ENCODE measurements at regions not wholly inside any gene's neighbourhood (a gene's known extent, or its start where the extent isn't known, plus 50 kb on each side); places are given as distances from the start of the nearest gene placed in this dataset.
"Not testable (repeated sequence)": the region's sequence is repeated elsewhere in the genome, so short reads cannot be mapped to it uniquely, and the experiment has no call there.

- Mint-ChIP-seq H3K4me3 (no peak overlapping the region), H3K27me3 (no peaks in the 10 kb centered on the region), H3K27ac (no peak overlapping the region), H3K4me1 (no peaks in the 10 kb centered on the region), H3K9me3 (peaks cover 0 to 26% of the 10 kb centered on the region in 2 donors)
- DNase-seq (no peak), ATAC-seq (no peak)
Measured at GRCh38 chr7:48992816-48993215, 68.5 kb downstream of the CDC14C start.

DNA sequence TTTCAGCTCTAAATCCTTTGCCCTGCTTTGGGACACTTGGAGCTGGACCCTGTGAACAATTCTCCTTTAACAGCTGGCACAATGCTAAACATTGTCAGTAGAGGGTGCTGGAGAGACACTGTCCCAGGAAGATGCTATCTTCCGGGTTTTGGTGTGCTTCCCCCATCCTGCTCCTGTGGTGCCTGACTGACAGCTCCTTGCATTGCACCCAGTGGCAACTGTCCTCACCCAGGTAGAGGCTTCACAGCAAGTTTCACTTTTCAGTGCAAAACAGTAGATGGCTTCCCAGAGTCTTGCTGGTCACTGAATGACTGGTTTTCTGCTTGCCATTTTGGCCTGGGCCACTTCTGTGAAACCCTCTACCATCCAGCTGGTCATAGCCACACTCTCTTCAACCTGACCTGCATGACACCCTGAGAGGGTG lies 77.3 kb downstream of the CDC14C start:
- Mint-ChIP-seq H3K27ac (no peak overlapping the region), H3K9me3 (peaks cover 0 to 12% of the 10 kb centered on the region in 2 donors), H3K27me3 (no peaks in the 10 kb centered on the region), H3K4me3 (no peak overlapping the region), H3K4me1 (no peaks in the 10 kb centered on the region)
- ATAC-seq (peak; percentile 77), DNase-seq (peak in 1 of 2 donors; percentile 23)

GRCh38 chr7:49010717-49011116 lies 86.4 kb downstream of the CDC14C start:
- DNase-seq, result no peak
- H3K4me1 Mint-ChIP-seq, result no peaks in the 10 kb centered on the region

GRCh38 chr7:49014870-49015269 lies 90.5 kb downstream of the CDC14C start:
- no peaks in the 10 kb centered on the region for H3K27me3 Mint-ChIP-seq
- DNase-seq (no peak), ATAC-seq (no peak)
- peaks cover 22 to 29% of the 10 kb centered on the region in 2 donors for H3K9me3 Mint-ChIP-seq
- no peak overlapping the region for H3K4me3 Mint-ChIP-seq
- H3K4me1 Mint-ChIP-seq, result no peaks in the 10 kb centered on the region
- H3K27ac Mint-ChIP-seq, result no peak overlapping the region

More at GRCh38 chr7:49010717-49011116, 86.4 kb downstream of the CDC14C start:
- Mint-ChIP-seq H3K4me3 (no peak overlapping the region), H3K27me3 (no peaks in the 10 kb centered on the region), H3K9me3 (peaks cover 23 to 40% of the 10 kb centered on the region in 2 donors), H3K27ac (no peak overlapping the region)
- ATAC-seq, result no peak

DNA sequence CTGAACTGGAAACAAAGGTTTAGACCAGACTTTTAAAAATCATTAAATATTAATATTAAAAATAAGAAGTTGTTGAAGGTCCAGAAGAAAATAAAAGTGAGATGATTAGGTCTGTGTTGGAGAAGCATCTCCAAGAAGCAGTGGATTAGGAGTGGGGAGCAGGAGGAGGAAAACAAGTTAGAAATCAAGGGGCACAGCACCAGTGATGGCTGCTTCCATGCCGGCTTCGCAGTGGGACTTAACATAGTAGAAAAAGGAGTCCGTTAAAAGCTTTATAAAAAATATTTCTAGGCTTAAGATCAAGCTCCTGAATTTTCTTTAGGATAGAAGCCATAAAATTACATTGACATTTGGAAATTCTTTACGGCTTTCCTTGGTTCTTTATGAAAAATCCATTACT lies 95.8 kb downstream of the CDC14C start:
- Mint-ChIP-seq H3K4me1 (no peaks in the 10 kb centered on the region), H3K27ac (no peak overlapping the region), H3K4me3 (no peak overlapping the region), H3K27me3 (no peaks in the 10 kb centered on the region), H3K9me3 (peaks cover 12 to 13% of the 10 kb centered on the region in 2 donors)
- DNase-seq, result no peak
- no peak for ATAC-seq

DNA sequence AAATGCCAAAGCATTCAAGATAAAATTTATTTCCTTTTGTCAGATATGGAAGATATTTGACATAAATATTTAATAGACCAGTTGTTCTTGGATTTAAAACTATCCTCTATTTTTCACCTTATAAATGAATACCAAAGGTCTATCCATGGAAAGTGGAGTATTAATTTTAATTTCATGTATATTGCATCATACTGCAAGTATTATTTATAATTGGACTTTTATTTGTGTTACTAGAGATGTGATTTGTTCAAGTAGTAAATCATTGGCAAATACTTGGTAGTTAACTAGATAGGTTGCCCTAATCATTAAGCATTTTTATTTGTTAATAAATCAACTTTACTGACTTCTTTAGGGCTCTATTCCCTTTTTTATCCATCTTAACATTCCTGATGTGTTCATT lies 98.1 kb downstream of the CDC14C start:
- no peaks in the 10 kb centered on the region for H3K4me1 Mint-ChIP-seq
- no peak for DNase-seq
- H3K9me3 Mint-ChIP-seq, result peaks cover 0 to 5% of the 10 kb centered on the region in 2 donors
- no peak overlapping the region for H3K27ac Mint-ChIP-seq
- no peak for ATAC-seq
- H3K4me3 Mint-ChIP-seq, result no peak overlapping the region
- H3K27me3 Mint-ChIP-seq, result no peaks in the 10 kb centered on the region

DNA sequence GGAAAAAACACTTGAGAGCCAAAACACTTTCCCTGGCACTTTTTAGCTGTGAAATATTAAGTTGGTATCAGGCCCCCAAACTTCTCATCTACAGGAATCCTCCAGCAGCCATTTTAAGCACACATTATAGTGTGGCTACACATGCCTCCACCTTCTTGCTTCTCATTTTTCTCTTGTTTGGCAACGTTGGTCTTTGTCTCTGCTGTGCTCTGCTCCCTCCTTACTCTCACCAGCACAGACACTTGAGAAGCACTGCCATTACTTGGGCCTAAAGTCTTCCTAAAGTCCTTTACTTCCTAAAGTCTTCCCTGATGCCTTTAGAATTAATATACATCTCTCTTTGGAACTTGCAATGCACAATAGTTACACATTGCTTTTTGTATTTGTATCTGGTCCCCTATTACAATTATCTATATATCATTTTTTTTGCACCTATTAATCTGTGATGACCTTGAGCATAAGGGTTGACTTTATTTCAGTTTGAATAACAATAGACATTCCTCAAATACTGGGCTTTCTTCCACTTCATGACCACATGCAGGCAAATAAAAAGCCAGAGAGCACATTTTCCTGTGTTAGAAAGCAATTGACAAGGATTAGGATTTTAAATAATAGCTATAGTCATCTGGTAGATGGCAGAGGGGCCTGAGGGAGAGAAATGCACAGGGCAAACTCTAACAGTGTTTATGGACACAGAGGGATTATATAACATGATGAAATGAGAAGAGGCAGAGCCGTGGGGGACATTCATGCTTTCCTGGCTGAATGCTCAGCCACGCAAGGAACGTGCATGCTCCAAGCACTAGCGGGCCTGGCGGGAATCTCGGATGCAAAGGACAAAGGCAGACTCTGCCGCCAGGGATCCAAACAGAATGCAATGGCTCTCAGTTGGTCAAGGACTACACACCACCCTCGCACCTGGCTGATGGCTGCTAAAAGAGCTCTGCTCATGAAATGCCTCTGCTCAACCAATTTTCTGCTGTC lies 99.3 kb downstream of the CDC14C start:
- Mint-ChIP-seq H3K27me3 (no peaks in the 10 kb centered on the region), H3K27ac (no peak overlapping the region), H3K9me3 (peaks cover 0 to 10% of the 10 kb centered on the region in 2 donors), H3K4me1 (no peaks in the 10 kb centered on the region), H3K4me3 (no peak overlapping the region)
- DNase-seq (no peak), ATAC-seq (no peak)

DNA sequence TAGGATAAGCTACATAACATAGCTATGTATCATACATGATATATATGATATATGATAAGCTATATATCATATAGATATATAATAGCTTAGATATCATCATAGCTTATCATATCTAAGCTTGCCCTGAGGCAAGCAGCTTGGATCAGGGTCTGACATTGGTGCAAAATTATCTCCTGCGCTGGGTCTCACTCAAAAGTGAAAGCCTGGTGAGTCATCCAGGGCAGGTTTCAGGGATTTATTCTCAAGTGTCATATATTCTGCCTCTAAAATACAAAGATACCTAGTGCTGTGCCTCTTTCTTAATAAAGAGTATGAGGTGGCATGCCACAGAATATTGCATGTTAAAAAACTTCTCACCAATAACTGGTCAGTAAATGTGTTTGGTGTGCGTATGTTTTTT lies 105.9 kb downstream of the CDC14C start:
- Mint-ChIP-seq H3K4me1 (no peaks in the 10 kb centered on the region), H3K9me3 (peaks cover 0 to 5% of the 10 kb centered on the region in 2 donors), H3K27me3 (no peaks in the 10 kb centered on the region), H3K4me3 (no peak overlapping the region), H3K27ac (no peak overlapping the region)
- DNase-seq (no peak), ATAC-seq (no peak)

- ATAC-seq, H3K4me1 Mint-ChIP-seq, H3K27ac Mint-ChIP-seq, H3K4me3 Mint-ChIP-seq, H3K9me3 Mint-ChIP-seq, DNase-seq, H3K27me3 Mint-ChIP-seq: not testable (repeated sequence)
Measured at GRCh38 chr7:49033140-49033539, 108.8 kb downstream of the CDC14C start.

DNA sequence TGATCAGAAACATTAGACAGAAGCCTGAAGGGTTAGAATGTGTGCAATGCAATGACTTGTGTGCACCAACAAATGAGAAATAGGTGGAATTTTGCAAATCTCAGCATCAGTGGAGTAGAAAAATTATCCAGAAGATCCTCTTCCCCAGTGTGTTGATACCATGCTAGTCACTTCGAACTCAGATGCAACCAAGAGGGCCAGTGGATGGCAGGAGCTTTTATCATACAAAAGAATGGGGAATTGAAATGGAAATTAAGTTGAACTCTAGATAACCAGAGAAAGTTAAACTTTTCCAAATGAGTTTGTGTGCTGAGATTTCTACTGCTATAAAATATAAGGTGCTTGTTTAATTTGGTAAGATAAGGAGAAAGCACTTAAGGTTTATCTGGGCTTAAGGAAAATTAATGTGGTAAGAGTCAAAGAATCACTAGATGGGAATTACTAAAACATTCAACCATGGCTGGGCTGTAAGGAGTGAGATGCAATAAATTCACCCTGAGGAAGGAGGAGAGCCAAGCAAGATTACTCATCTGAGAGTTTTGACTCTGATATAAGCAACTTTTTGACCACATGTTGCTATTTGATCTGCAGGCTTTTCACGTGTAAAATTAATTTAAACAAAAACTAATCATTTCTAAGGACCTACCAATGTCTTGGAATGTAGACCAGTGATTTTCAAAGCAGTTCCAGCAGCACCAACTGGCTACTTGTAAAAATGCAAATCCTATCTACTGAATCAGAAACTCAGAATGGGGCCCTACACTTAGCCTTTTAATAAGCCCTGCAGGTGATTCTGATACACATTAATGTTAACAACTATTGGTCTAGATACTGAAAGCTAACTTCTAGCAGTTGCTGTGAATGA lies 113.2 kb downstream of the CDC14C start:
- H3K27me3 Mint-ChIP-seq, result no peaks in the 10 kb centered on the region
- H3K4me1 Mint-ChIP-seq, result no peaks in the 10 kb centered on the region
- no peak overlapping the region for H3K4me3 Mint-ChIP-seq
- no peak for ATAC-seq
- no peak for DNase-seq
- H3K27ac Mint-ChIP-seq, result peak overlapping the region in 1 of 2 donors; percentile 43
- peaks cover 0 to 26% of the 10 kb centered on the region in 2 donors for H3K9me3 Mint-ChIP-seq

- Mint-ChIP-seq H3K4me1 (no peaks in the 10 kb centered on the region), H3K9me3 (peaks cover 0 to 26% of the 10 kb centered on the region in 2 donors), H3K27me3 (no peaks in the 10 kb centered on the region), H3K27ac (no peak overlapping the region), H3K4me3 (no peak overlapping the region)
- DNase-seq, result no peak
- no peak for ATAC-seq
Measured at GRCh38 chr7:49038821-49039358, 114.5 kb downstream of the CDC14C start.

GRCh38 chr7:49060743-49061142 lies 136.4 kb downstream of the CDC14C start:
- H3K9me3 Mint-ChIP-seq, result peaks cover 11 to 20% of the 10 kb centered on the region in 2 donors
- H3K4me3 Mint-ChIP-seq, result no peak overlapping the region
- H3K27me3 Mint-ChIP-seq, result no peaks in the 10 kb centered on the region
- DNase-seq (no peak), ATAC-seq (no peak)
- no peak overlapping the region for H3K27ac Mint-ChIP-seq
- no peaks in the 10 kb centered on the region for H3K4me1 Mint-ChIP-seq

DNA sequence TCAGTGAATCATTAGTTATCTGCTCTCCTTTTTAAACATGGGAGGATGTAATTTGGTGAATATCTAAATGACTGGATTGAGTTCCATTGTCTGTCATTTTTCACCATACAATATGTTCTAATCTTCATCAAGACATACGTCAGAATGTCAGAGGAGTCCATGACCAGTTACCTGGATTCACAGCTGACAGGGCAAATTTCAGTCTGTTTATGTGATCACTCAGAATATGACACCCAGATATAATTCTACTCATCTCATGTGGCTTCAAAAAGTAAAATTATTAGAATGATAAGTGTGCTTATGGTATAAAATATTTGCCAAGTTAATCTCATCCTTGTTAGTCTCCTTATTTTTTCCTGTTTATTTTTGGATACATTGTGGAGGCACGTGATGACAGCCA lies 150.2 kb downstream of the CDC14C start:
- H3K9me3 Mint-ChIP-seq, result peaks cover 9 to 15% of the 10 kb centered on the region in 2 donors
- no peaks in the 10 kb centered on the region for H3K27me3 Mint-ChIP-seq
- DNase-seq (no peak), ATAC-seq (no peak)
- no peak overlapping the region for H3K27ac Mint-ChIP-seq
- no peaks in the 10 kb centered on the region for H3K4me1 Mint-ChIP-seq
- no peak overlapping the region for H3K4me3 Mint-ChIP-seq

DNA sequence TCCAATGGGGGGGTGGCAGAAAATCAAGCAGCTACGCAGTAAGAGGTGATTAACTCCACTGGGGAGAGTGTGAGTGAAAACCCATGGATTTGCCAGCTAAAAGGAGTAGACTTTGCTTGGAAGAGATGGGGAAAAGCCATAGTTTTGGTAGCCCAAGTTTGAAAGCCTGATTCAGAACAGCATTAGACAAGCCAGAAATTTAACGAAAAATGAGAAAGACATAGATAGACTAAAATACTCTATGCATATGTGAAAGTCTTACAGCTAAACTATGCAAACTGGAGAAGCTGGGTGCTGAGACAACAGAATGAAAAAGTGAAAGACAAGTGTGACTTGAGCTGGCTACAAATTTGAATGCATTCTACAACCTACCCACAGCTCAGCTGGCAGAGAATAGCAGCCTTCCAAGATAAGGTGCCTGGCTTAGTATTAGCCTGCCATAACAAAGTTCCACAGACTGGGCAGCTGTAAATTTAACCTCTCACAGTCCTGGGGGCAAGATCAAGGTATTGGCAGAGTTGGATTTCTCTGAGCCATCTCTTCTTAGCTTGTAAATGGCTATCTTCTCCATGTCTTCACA lies 156.6 kb downstream of the CDC14C start:
- no peaks in the 10 kb centered on the region for H3K27me3 Mint-ChIP-seq
- no peaks in the 10 kb centered on the region for H3K4me1 Mint-ChIP-seq
- DNase-seq, result no peak
- peaks cover 15 to 19% of the 10 kb centered on the region in 2 donors for H3K9me3 Mint-ChIP-seq
- H3K4me3 Mint-ChIP-seq, result no peak overlapping the region
- no peak for ATAC-seq
- no peak overlapping the region for H3K27ac Mint-ChIP-seq

DNA sequence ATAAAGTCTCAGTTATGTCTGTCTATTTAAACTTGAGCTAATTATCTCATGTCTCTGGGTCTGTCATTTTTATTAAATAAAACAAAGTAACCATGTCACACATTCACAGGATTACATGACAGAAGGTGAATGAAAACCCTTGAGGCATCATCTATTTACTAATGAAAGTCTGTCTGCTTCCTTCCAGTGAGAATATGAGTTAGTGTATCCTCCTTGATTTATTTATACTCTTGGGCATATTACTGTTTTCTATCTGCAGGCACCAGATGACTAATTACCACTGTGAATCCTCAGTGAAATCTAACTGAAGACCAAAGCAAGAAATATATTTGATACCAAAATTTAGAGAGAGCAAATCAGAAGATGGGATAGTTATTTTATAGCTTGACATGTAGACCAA lies 163.7 kb downstream of the CDC14C start:
- DNase-seq (no peak), ATAC-seq (no peak)
- no peaks in the 10 kb centered on the region for H3K27me3 Mint-ChIP-seq
- H3K4me3 Mint-ChIP-seq, result no peak overlapping the region
- no peaks in the 10 kb centered on the region for H3K4me1 Mint-ChIP-seq
- no peak overlapping the region for H3K27ac Mint-ChIP-seq
- H3K9me3 Mint-ChIP-seq, result no peaks in the 10 kb centered on the region

Measured in stimulated activated naive CD8-positive, alpha-beta T cell treated with anti-CD3 and anti-CD28 coated beads, Interleukin-15, amount 100 ng/mL, for 72 hours (primary cell).